ENCODE measurements at regions not wholly inside any gene's neighbourhood (a gene's known extent, or its start where the extent isn't known, plus 50 kb on each side); places are given as distances from the start of the nearest gene placed in this dataset.

GRCh38 chr9:99746406-99746805 lies 75.3 kb upstream of the NR4A3 start:
- Mint-ChIP-seq H3K27ac (no peak overlapping the region), H3K9me3 (no peaks in the 10 kb centered on the region), H3K4me1 (ENCODE audit: low read depth) (no peaks in the 10 kb centered on the region), H3K4me3 (ENCODE audit: low read depth) (no peak overlapping the region), H3K27me3 (ENCODE audit: low read depth) (peaks cover 6% of the 10 kb centered on the region), H3K36me3 (ENCODE audit: low read depth) (no peaks in the 10 kb centered on the region)
- no peak for DNase-seq (ENCODE audit: low spot score)
- intact Hi-C loops (cut with micrococcal nuclease): no loop called here

- peaks cover 12% of the 10 kb centered on the region for H3K27me3 Mint-ChIP-seq (ENCODE audit: low read depth)
- no peaks in the 10 kb centered on the region for H3K36me3 Mint-ChIP-seq (ENCODE audit: low read depth)
- H3K27ac Mint-ChIP-seq: no peak overlapping the region
- intact Hi-C loops (cut with micrococcal nuclease): no loop called here
- H3K4me1 Mint-ChIP-seq (ENCODE audit: low read depth): no peaks in the 10 kb centered on the region
- DNase-seq (ENCODE audit: low spot score): no peak
- no peaks in the 10 kb centered on the region for H3K9me3 Mint-ChIP-seq
- no peak overlapping the region for H3K4me3 Mint-ChIP-seq (ENCODE audit: low read depth)
Observed at GRCh38 chr9:99748266-99748665, 73.4 kb upstream of the NR4A3 start.

GRCh38 chr9:99748676-99749075 lies 73.0 kb upstream of the NR4A3 start:
- H3K27me3 Mint-ChIP-seq (ENCODE audit: low read depth): peaks cover 15% of the 10 kb centered on the region
- intact Hi-C loops (cut with micrococcal nuclease): no loop called here
- no peak overlapping the region for H3K27ac Mint-ChIP-seq
- H3K36me3 Mint-ChIP-seq (ENCODE audit: low read depth): no peaks in the 10 kb centered on the region
- no peak overlapping the region for H3K4me3 Mint-ChIP-seq (ENCODE audit: low read depth)
- no peak for DNase-seq (ENCODE audit: low spot score)
- H3K4me1 Mint-ChIP-seq (ENCODE audit: low read depth): no peaks in the 10 kb centered on the region
- H3K9me3 Mint-ChIP-seq: no peaks in the 10 kb centered on the region

- H3K4me1 Mint-ChIP-seq (ENCODE audit: low read depth): no peaks in the 10 kb centered on the region
- H3K27ac Mint-ChIP-seq: no peak overlapping the region
- H3K36me3 Mint-ChIP-seq (ENCODE audit: low read depth): no peaks in the 10 kb centered on the region
- intact Hi-C loops (cut with micrococcal nuclease): no loop called here
- peaks cover 15% of the 10 kb centered on the region for H3K27me3 Mint-ChIP-seq (ENCODE audit: low read depth)
- DNase-seq (ENCODE audit: low spot score): no peak
- H3K4me3 Mint-ChIP-seq (ENCODE audit: low read depth): no peak overlapping the region
- no peaks in the 10 kb centered on the region for H3K9me3 Mint-ChIP-seq
Observed at GRCh38 chr9:99749641-99750040, 72.0 kb upstream of the NR4A3 start.

- no peak overlapping the region for H3K4me3 Mint-ChIP-seq (ENCODE audit: low read depth)
- no peak overlapping the region for H3K27ac Mint-ChIP-seq
- H3K27me3 Mint-ChIP-seq (ENCODE audit: low read depth): peaks cover 22% of the 10 kb centered on the region
- no peaks in the 10 kb centered on the region for H3K9me3 Mint-ChIP-seq
- intact Hi-C loops (cut with micrococcal nuclease): no loop called here
- H3K4me1 Mint-ChIP-seq (ENCODE audit: low read depth): no peaks in the 10 kb centered on the region
- no peak for DNase-seq (ENCODE audit: low spot score)
- H3K36me3 Mint-ChIP-seq (ENCODE audit: low read depth): no peaks in the 10 kb centered on the region
Observed at GRCh38 chr9:99750526-99750925, 71.2 kb upstream of the NR4A3 start.

- H3K27me3 Mint-ChIP-seq (ENCODE audit: low read depth): peaks cover 24% of the 10 kb centered on the region
- no peak overlapping the region for H3K27ac Mint-ChIP-seq
Observed at GRCh38 chr9:99752417-99753109, 69.1 kb upstream of the NR4A3 start.

GRCh38 chr9:99753436-99753835 lies 68.2 kb upstream of the NR4A3 start:
- Mint-ChIP-seq H3K36me3 (ENCODE audit: low read depth) (no peaks in the 10 kb centered on the region), H3K4me3 (ENCODE audit: low read depth) (no peak overlapping the region), H3K4me1 (ENCODE audit: low read depth) (no peaks in the 10 kb centered on the region), H3K27me3 (ENCODE audit: low read depth) (peaks cover 24% of the 10 kb centered on the region), H3K27ac (no peak overlapping the region), H3K9me3 (no peaks in the 10 kb centered on the region)
- intact Hi-C loops (cut with micrococcal nuclease): no loop called here
- DNase-seq (ENCODE audit: low spot score): no peak

More at GRCh38 chr9:99752417-99753109, 69.1 kb upstream of the NR4A3 start:
- no peak for DNase-seq (ENCODE audit: low spot score)
- no peaks in the 10 kb centered on the region for H3K9me3 Mint-ChIP-seq
- H3K36me3 Mint-ChIP-seq (ENCODE audit: low read depth): no peaks in the 10 kb centered on the region
- H3K4me1 Mint-ChIP-seq (ENCODE audit: low read depth): no peaks in the 10 kb centered on the region
- intact Hi-C loops (cut with micrococcal nuclease): no loop called here
- no peak overlapping the region for H3K4me3 Mint-ChIP-seq (ENCODE audit: low read depth)

- Mint-ChIP-seq H3K27me3 (ENCODE audit: low read depth) (peaks cover 11% of the 10 kb centered on the region), H3K4me1 (ENCODE audit: low read depth) (no peaks in the 10 kb centered on the region), H3K4me3 (ENCODE audit: low read depth) (no peak overlapping the region), H3K36me3 (ENCODE audit: low read depth) (no peaks in the 10 kb centered on the region), H3K27ac (no peak overlapping the region), H3K9me3 (no peaks in the 10 kb centered on the region)
- DNase-seq (ENCODE audit: low spot score): no peak
- intact Hi-C loops (cut with micrococcal nuclease): no loop called here
Observed at GRCh38 chr9:99760421-99760820, 61.3 kb upstream of the NR4A3 start.

- no peak overlapping the region for H3K4me3 Mint-ChIP-seq (ENCODE audit: low read depth)
- H3K27me3 Mint-ChIP-seq (ENCODE audit: low read depth): peaks cover 13% of the 10 kb centered on the region
- intact Hi-C loops (cut with micrococcal nuclease): no loop called here
- no peak for DNase-seq (ENCODE audit: low spot score)
- H3K9me3 Mint-ChIP-seq: no peaks in the 10 kb centered on the region
- no peaks in the 10 kb centered on the region for H3K4me1 Mint-ChIP-seq (ENCODE audit: low read depth)
- no peaks in the 10 kb centered on the region for H3K36me3 Mint-ChIP-seq (ENCODE audit: low read depth)
- H3K27ac Mint-ChIP-seq: no peak overlapping the region
Observed at GRCh38 chr9:99762470-99762869, 59.2 kb upstream of the NR4A3 start.
